NCI-H526 (cell line): ENCODE measurements at regions not wholly inside any gene's neighbourhood (a gene's known extent, or its start where the extent isn't known, plus 50 kb on each side); places are given as distances from the start of the nearest gene placed in this dataset.
"Not testable (repeated sequence)": the region's sequence is repeated elsewhere in the genome, so short reads cannot be mapped to it uniquely, and the experiment has no call there.

ENCODE experiments used
- DNase-seq, 2 experiments: peaks; one replicate each; lab custom pipeline; 2025; lab: John Stamatoyannopoulos, UW

DNA sequence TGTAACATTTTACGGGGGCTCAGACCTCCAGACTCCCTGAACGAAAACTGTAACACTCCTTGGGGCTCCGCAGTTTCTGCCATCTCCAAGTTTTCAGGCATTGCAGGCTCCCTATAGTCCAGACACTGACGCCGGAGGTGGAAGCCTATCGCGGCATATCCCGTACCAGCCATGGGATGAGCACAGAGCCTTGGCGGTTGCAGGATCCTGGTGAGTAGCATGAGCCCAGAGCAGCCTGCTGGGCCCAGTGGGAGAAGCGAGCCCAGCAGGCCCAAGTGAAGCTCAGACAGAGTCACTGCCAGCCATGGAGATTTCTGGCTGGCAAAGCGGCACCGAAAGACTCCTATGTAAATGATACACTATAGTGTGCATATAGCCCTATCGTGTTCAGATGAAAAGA is 446.8 kb downstream of the COL11A1 start:
- DNase-seq, result no peak

DNA sequence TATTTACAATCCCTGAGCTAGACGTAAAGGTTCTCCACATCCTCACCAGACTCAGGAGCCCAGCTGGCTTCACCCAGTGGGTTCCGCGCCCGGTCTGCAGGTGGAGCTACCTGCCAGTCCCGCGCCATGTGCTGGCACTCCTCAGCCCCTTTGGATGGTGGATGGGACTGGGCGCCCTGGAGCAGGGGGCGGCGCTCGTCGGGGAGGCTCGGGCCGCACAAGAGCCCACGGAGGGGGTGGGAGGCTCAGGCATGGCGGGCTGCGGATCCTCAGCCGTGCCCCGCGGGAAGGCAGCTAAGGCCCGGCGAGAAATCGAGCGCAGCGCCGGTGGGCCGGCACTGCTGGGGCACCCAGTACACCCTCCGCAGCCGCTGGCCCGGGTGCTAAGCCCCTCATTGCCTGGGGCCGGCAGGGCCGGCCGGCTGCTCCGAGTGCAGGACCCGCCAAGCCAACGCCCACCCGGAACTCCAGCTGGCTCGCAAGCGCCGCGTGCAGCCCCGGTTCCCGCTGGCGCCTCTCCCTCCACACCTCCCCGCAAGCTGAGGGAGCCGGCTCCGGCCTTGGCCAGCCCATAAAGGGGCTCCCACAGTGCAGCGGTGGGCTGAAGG is 448.3 kb downstream of the COL11A1 start:
- DNase-seq, result not testable (repeated sequence)

DNA sequence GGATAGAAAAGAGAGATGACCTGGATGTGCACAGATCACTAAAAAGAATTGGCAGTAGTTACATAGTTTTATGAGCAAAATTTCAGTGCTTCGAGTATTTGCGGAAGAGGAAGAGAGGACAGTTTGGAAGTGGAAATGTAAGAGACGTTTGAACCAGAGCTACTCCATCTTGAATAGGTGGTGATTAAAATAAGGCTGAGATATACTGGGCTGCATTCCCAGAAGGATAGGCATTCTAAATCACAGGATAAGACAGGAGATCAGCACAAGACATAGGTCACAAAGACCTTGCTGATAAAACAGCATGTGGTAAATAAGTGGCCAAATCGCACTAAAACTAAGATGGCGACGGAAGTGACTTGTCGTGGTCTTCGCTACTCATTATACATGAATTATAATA is 453.3 kb downstream of the COL11A1 start:
- DNase-seq, result no peak

DNA sequence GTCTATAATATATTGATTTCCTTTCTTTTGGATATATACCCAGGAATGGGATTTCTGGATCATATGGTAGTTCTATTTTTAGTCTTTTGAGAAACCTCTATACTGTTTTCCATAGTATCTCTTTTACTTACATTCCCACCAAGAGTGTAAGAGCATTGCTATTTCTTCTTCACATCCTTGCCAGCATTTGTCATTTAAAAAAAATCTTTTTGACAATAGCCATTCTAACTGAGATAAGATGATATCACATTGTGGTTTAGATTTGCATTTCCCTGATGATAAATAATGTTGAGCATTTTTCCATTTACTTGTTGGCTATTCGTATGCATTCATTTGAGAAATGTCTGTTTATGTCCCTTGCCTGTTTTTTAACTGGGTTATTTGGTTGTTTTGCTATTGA is 467.4 kb downstream of the COL11A1 start:
- DNase-seq, result peak; percentile 5 to 13

DNA sequence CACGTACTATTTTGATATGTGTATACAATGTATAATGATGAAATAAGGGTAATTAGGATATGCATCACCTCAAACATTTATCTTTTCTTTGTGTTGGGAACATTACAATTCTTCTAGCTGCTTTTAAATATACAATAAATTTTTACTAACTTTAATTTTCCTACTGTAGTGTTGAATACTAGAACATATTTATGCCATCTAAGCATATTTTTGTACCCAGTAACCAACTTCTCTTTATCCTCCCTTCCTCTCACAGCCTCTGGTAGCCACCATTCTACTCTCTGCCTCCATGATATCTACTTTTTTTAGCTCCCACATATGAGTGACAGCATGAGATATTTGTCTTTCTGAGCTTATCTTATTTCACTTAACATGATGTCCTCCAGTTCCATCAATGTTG is 468.0 kb downstream of the COL11A1 start:
- DNase-seq, result no peak

DNA sequence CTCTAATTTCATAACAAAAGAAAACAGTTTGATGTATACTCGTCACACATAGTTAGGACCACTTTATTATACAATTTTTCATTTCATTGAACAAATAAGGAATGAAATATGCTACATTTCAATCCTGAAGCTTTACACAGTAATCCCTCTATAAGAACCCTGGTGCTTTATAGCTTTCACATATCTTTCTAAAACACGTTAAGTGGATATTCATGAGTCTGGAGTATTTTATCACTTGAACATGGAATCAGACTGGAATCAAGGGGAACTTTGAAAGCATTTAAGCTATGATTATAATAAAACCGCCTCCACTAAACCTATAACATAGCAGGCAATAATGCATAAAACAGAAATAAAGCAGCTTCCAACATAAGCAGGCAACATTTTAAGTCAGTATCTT is 476.6 kb downstream of the COL11A1 start:
- DNase-seq, result no peak

DNA sequence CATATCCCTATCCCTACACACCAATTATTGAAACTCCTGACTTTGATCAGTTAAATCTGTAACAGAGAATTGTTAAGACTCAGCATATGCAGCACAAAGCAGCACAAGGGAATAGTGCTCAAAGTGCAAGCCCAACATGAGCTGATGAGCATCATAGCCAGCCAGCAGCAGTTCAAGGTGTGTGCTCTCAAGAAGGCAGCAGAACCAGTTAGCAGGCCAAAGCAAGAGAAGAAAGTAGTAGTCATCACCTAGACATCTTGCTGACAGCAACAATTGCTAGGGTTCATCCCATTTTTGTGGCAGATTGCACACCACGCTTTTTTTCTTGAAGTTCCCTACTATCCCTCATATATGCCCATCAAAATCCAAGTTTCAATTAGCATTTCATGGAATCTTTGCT is 478.3 kb downstream of the COL11A1 start:
- no peak for DNase-seq

DNA sequence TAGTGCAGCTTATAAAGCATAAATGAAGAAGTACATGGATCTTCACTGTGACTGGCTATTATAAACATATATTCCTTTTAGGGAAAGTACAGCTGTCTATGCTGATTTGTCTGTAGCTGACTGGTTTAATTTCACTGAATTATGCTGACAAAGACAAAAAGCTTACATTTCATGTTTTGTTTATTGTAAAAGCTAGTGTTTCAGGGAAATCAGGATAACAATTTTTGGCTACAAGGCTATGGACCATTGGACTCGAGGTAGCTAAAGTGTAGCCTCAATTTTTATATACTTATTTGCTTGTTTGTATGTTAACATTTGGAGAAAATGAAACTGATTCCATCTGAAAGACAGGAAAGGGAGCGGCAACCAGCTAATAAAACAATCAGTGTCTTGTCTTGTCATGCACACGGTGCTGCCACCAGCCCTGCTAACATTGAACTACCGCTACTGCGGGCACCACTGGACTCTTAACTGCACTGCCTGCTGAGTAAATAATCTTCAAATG is 480.2 kb downstream of the COL11A1 start:
- peak; percentile 48 to 71 for DNase-seq

DNA sequence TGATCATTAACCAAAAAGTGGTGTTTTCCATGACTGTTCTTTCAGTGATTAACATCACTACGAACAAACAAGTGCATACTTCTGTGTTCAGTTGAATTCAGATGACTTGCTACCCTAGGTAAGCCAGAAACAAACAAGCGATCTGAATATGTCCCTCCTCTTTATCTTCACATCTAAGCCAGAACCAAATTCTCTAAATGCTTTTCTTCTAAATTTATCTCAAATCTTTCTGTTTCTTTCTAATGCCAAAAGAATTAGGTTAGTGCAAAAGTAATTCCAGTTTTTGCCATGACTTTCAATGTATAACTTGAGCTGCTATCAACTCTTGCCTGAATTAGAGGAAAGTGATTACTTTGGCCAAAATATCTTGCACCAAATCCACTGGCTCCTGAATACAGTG is 481.2 kb downstream of the COL11A1 start:
- DNase-seq, result no peak

DNA sequence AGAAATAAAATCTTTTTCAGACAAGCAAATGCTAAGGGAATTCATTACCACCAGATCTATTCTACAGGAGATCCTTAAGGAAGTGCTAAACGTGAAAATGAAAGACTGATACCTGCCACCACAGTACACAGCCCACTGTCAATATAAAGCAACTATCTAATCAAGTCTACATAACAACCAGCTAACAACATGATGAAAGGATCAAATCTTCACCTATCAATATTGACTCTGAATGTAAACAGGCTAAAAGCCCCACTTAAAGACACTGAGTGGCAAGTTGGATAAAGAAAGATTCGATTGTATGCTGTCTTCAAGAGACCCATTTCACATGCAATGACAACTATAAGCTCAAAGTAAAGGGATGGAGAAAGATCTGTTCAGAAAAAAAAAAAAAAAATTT is 492.4 kb downstream of the COL11A1 start:
- DNase-seq, result no peak

DNA sequence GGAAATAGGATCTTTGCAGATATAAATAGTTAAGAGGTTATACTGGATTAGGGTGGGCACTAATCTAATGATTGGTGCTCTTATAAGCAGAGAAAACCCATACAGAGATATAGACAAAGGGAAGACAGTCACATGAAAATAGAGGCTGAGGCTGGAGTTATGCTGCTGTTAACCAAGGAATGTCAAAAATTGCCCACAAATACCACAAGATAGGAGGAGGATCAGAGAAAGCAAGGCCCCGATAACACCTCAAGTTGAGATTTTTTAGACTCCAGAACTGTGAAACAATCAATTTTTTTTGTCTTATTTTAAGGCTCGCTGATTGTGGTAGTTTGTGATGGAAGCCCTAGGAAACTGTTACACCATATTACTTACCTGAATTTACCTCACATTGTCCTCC is 513.2 kb downstream of the COL11A1 start:
- DNase-seq, result no peak

DNA sequence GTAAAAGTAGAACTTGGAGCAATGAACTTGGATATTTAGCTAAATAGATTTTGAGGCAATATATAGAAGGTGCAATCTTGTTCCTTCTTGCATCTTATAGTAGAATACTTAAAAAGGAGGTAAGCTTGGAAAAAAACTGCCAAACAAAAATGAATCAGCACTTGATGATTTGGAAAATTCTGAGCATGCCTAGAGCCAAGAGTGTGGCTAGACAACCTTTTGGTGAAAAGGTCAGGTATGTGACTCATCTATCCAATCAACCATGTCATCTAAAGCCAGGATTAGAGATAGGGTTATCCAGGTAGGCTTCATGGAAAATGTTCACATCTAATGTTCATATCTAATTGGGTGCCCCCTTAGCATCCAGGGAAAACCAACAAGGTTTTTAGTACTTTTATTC is 515.0 kb downstream of the COL11A1 start:
- no peak for DNase-seq

DNA sequence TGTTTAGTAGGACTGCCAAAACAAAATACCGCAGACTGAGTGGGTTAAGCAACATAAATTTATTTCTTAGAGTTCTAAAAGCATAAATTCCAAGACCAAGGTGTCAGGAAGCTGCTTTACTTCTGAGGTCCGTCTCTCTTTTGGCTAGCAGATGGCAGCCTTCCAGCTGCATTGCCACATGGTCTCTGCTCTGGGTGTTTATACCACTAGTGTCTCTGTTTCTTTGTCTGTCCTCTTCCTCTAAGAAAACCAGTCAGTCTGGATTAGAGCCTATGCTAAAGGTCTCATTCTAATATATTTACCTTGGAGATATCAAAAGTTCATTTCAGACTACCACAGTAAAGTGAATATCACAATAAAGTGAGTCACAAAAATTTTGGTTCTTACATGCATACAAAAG is 519.8 kb downstream of the COL11A1 start:
- DNase-seq, result no peak

DNA sequence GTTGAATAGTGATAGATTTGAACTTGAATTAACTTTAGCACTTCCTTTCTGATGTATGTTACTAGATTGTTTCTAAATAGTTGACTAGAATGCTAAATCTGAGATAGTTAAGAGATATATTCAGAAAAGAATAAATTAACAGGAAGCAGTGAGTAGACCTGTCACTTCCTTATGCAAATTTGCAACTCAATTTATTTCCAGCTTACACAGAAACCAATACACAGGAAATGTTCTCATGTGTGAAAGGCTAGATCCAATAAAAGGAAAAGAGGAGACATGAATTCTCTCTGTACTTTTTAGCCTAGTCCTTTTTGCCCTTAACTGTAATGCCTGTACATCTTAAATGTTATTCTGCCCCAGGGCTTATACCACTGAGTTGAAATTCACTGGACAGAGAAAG is 522.3 kb downstream of the COL11A1 start:
- DNase-seq, result no peak

DNA sequence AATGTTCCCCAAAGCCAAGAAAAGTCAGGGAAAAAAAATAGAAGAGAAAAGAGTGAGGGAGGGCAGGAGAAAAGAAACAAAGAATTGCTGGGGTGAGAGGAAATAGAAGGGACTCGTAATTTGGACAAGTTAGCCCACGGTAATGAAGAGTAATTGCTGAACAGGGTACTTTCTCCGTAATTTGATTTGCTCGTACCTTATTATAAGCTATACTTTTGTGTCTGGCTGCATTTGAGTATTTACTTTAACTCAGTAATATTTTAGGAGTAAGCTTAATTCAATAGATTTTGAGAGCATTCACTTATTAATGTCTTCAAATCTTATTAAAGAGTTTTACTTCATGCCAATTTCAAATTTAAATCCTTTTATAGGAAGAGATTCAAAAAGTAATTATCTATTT is 527.5 kb downstream of the COL11A1 start:
- no peak for DNase-seq

DNA sequence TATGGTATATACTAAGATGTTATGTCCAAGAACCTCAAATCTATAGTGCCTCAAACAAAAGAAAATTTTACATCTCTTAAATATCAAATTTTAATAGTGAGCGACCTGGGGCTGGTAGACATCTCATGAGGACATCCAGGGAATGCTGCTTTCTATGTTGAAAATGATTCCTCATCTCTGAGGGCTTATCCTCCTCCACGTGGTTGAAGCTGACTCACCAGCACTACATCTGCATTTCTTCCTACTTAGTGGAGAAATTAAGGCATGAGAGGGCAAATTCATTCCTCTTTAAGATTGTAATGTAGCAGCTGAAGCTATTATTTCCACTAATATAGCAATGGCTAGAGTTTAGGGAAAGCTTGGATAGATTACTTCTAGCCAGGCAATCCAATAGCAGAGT is 529.5 kb downstream of the COL11A1 start:
- no peak for DNase-seq

DNA sequence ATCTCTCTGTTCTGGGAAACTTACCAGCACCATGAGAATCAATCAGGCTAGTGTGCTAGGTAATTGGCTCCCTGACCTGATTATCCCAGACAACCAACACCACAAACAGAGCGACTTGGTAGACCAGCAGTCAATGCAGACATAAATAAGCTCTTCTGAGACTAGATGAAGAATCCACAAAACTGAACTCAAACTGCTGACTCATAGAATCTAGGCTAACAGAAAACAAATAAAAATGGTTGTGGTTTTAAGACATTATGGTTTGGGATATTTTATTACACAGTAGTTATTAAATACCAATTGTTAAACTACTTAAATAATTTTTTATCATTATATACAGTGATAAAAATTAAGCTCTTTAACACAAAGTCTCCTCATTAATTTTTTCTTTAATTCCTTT is 535.7 kb downstream of the COL11A1 start:
- no peak for DNase-seq

DNA sequence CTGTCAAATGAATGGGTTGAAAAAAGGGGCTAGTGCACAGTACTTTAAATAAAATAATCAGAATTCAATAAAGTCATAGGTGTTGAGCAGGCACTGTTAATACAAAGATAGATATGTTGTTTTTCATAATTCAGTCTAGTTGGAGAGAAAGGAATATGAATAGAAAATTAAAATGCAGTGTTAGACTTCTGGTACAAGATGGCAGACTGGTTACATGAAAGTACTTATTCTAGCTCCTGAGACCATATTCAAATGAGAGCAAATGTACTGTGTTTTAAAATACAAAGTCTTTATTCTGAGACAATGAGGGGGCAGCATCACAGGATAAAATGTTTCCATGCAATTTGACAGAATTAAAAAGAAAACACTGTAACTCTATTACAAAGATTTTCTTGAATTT is 542.1 kb downstream of the COL11A1 start:
- peak in 1 of 2 experiments; percentile 4 for DNase-seq

DNA sequence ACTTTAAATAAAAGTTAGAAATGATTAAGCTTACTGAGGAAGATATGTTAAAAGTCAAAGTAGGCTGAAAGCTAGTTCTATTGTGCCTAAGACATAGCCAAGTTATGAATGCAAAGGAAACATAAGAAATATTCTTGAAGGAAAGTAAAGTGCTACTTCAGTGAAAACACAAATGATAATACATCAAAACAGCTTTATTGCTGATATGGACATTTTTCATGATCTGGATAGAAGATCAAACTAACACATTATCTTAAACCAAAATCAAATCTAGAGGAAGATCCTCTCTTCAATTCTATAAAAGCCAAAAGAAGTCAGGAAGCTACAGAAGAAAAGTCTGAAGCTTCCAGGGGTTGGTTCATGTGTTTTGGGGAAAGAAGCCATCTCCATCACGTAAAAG is 545.9 kb downstream of the COL11A1 start:
- DNase-seq, result no peak

DNA sequence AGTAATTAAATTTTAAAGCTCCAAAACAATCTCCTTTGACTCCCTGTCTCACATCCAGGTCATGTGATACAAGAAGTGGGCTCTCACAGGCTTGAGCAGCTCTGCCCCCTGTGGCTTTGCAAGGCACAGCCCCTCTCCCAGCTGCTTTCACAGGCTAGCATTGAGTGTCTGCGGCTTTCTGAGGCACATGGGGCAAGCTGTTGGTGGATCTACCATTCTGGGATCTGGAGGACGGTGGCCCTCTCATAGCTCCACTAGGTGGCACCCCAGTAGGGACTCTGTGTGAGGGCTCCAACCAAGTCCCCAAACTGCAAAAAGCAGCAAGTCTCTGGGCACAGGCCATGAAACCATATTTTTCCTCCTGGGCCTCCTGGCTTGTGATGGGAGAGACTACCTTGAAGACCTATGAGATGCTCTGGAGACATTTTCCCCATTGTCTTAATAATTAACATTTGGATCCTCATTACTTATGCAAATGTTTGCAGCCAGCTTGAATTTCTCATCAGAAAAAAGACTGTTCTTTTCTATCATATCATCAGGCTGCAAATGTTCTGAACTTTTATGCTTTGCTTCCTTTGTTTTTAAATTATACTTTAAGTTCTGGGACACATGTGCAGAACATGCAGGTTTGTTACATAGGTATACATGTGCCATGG is 554.1 kb upstream of the OLFM3 start:
- DNase-seq, result peak in 1 of 2 experiments; percentile 29

DNA sequence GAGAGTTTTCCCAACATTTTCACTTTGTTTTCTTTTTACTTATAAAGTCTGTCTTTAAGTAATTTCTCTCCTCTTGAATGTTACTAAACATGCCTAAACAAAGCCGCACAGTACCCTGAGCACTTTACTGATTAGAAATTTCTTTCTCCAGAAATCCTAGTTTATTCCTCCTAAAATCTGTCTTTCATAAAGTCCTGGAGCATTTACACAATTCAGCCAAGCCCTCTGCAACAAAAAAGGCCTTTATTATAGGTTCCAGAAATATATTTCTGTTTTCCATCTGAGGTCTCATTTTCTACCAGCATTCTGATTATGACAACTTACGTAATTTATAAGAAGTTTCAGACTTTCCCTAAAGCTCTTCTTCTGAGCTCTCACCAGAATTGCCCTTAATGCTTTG is 549.5 kb upstream of the OLFM3 start:
- no peak for DNase-seq

DNA sequence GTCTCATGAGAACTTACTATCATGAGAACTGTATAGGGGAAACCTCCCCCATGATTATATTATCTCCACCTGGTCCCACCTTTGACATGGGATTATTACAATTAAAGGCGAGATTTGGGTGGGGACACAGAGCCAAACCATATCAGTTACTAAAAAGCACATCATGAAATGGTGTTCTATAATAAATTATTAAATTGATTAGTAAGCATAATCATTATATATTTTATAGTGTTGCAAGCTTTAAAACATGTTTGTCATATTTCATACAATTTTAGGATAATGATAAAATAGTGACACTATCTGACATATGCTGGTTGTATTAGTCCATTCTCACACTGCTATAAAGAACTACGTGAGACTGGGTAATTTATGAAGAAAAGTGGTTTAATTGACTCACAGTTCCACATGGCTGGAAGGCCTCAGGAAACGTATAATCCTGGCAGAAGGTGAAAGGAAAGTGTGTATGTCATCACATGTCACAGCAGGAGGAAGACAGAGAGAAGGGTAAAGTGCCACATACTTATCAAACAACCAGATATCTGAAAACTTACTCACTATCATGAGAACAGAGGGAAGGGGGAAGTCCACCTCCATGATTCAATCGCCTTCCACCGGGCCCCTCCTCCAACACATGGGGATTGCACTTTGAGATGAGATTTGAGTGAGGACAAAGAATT is 539.2 kb upstream of the OLFM3 start:
- no peak for DNase-seq

DNA sequence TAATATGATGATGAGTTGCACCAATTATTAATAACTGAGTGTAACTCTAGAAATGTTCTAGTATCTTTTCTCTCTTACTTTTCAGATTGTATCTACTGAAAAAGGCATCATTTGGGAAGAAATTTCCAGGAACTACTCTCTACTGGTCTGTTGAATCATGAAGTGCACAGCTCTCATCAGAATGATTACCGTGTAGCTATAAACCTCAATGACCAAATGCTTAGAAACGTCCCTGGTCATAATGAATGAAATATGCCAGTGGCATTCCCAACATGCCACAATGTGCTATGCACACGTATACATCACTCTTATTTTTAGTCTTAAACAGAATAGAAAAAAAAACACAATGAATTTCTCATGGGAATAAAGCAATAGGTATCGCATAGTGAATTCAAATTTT is 534.3 kb upstream of the OLFM3 start:
- no peak for DNase-seq
